ENCODE measurements at regions not wholly inside any gene's neighbourhood (a gene's known extent, or its start where the extent isn't known, plus 50 kb on each side); places are given as distances from the start of the nearest gene placed in this dataset.

DNA sequence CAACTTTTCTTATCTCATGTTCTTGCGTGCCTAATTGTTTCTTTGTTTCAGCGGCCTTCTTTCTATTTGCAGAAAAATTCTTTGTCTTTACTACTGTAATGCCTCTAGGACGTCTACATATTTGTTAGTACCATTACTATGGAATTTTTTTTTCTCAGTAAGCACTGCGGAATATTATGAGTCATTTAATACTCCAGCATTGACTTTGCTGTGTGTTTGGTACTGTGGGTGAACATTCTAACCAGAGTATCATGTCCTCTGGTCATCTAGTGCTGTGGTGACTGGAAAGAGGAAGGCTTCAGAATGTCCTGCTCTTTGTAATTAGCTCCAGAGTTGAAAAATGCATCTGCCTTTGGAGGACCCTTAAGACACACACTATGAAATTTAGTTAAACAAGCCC is 58.5 kb upstream of the FERD3L start:
- TF ChIP-seq CTCF (conservative IDR thresholded peaks at IDR 0.05; ENCODE audit: low read depth in 2 of 2) (no peak), EZH2 (IDR thresholded peaks at IDR 0.05; ENCODE audit: low read depth, unreplicated experiment) (no peak), JUNB (IDR thresholded peaks at IDR 0.05; ENCODE audit: unreplicated experiment) (no peak)
- TF ChIP-seq, protein P1, sequence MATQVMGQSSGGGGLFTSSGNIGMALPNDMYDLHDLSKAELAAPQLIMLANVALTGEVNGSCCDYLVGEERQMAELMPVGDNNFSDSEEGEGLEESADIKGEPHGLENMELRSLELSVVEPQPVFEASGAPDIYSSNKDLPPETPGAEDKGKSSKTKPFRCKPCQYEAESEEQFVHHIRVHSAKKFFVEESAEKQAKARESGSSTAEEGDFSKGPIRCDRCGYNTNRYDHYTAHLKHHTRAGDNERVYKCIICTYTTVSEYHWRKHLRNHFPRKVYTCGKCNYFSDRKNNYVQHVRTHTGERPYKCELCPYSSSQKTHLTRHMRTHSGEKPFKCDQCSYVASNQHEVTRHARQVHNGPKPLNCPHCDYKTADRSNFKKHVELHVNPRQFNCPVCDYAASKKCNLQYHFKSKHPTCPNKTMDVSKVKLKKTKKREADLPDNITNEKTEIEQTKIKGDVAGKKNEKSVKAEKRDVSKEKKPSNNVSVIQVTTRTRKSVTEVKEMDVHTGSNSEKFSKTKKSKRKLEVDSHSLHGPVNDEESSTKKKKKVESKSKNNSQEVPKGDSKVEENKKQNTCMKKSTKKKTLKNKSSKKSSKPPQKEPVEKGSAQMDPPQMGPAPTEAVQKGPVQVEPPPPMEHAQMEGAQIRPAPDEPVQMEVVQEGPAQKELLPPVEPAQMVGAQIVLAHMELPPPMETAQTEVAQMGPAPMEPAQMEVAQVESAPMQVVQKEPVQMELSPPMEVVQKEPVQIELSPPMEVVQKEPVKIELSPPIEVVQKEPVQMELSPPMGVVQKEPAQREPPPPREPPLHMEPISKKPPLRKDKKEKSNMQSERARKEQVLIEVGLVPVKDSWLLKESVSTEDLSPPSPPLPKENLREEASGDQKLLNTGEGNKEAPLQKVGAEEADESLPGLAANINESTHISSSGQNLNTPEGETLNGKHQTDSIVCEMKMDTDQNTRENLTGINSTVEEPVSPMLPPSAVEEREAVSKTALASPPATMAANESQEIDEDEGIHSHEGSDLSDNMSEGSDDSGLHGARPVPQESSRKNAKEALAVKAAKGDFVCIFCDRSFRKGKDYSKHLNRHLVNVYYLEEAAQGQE (IDR thresholded peaks at IDR 0.05; ENCODE audit: unreplicated experiment): no peak
